GM12891 (cell line): ENCODE measurements at regions not wholly inside any gene's neighbourhood (a gene's known extent, or its start where the extent isn't known, plus 50 kb on each side); places are given as distances from the start of the nearest gene placed in this dataset.

Source experiments
- POLR2A ChIP-seq: IDR thresholded peaks from 2 replicates; pipeline ENCODE4 v1.6.1; 2011; ENCODE audit warnings: low read depth, low read length, control low read depth
- POLR2AphosphoS5 ChIP-seq: IDR thresholded peaks from 2 replicates; pipeline ENCODE4 v1.6.1; 2011; ENCODE audit warnings: low read depth, low read length, control low read depth

DNA sequence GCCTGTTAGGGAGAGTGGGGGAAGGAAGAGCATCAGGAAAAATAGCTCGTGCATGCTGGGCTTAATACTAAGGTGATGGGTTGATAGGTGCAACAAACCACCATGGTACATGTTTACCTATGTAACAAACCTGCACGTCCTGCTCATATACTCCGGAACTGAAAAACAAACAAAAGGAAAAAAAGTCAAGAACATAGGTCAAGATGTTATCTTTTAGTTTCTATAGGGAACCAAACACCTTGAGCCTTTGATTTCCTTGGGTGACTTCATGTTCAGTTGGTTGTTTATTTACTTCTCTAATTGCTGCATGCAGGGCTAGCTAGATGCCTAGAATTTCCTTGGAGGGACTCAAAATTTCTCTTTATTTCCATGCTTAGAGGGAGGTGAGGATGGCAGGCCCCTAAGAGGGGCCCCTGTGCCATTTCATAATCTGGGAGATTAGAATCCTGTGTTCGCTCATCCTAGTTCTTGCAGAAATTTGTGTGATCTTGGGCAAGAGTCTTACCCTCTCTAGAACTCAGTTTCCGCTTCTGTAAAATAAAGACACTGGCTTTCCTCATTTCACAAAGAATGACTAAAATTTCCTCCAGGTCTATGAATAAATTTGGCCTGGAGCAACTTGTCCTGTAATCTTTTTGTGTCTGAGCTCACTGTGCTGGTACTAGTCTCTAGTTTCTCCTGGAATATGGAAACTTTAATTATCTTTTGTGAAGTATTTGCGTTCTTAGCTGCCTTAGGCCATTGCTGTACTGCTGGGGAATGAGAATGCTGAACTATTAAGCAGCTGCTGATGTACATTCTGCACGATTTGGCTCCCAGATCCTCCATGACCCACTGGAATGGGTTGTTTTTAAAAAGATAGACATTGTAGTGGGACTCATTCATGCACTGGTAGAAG lies 457.5 kb downstream of the EDEM1 start:
- TF ChIP-seq POLR2AphosphoS5 (no peak), POLR2A (no peak)
